ENCODE measurements at regions not wholly inside any gene's neighbourhood (a gene's known extent, or its start where the extent isn't known, plus 50 kb on each side); places are given as distances from the start of the nearest gene placed in this dataset.

DNA sequence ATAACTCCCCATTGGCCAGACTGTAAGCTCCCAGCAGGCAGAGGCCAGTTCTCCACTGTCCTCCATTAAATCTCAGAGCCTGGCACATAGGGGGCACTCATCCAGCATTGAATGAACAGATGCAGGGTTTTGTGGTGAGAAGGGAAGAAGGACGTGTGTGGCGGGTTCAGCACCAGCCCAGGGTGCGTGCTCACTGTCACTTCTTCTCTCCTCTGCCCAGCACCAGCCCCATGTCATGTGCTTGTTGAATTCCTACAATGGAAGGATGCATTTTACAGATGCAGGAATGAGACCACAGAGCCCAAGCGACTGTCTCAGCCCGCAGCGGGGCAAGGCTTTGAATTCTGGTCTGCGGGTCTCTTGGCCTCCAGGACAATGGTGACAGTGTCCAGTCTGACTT lies 149.9 kb downstream of the CEBPB start:
- H3K4me3 Mint-ChIP-seq: no peak overlapping the region
- no peak for TF ChIP-seq ETV6 (CRISPR knock-in tag; IDR thresholded peaks at IDR 0.05)
- TF ChIP-seq CBFB (CRISPR knock-in tag; IDR thresholded peaks at IDR 0.05; ENCODE audit: low read depth): no peak
- no peak for TF ChIP-seq NFYB (CRISPR knock-in tag; conservative IDR thresholded peaks at IDR 0.05; ENCODE audit: low read depth)
- TF ChIP-seq, protein P1, sequence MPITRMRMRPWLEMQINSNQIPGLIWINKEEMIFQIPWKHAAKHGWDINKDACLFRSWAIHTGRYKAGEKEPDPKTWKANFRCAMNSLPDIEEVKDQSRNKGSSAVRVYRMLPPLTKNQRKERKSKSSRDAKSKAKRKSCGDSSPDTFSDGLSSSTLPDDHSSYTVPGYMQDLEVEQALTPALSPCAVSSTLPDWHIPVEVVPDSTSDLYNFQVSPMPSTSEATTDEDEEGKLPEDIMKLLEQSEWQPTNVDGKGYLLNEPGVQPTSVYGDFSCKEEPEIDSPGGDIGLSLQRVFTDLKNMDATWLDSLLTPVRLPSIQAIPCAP (CRISPR knock-in tag; IDR thresholded peaks at IDR 0.05): no peak
- no peak for TF ChIP-seq ZNF263 (CRISPR knock-in tag; IDR thresholded peaks at IDR 0.05; ENCODE audit: low read depth)
- TF ChIP-seq, protein P2, sequence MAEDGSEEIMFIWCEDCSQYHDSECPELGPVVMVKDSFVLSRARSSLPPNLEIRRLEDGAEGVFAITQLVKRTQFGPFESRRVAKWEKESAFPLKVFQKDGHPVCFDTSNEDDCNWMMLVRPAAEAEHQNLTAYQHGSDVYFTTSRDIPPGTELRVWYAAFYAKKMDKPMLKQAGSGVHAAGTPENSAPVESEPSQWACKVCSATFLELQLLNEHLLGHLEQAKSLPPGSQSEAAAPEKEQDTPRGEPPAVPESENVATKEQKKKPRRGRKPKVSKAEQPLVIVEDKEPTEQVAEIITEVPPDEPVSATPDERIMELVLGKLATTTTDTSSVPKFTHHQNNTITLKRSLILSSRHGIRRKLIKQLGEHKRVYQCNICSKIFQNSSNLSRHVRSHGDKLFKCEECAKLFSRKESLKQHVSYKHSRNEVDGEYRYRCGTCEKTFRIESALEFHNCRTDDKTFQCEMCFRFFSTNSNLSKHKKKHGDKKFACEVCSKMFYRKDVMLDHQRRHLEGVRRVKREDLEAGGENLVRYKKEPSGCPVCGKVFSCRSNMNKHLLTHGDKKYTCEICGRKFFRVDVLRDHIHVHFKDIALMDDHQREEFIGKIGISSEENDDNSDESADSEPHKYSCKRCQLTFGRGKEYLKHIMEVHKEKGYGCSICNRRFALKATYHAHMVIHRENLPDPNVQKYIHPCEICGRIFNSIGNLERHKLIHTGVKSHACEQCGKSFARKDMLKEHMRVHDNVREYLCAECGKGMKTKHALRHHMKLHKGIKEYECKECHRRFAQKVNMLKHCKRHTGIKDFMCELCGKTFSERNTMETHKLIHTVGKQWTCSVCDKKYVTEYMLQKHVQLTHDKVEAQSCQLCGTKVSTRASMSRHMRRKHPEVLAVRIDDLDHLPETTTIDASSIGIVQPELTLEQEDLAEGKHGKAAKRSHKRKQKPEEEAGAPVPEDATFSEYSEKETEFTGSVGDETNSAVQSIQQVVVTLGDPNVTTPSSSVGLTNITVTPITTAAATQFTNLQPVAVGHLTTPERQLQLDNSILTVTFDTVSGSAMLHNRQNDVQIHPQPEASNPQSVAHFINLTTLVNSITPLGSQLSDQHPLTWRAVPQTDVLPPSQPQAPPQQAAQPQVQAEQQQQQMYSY (CRISPR knock-in tag; IDR thresholded peaks at IDR 0.05): no peak
- no peak for TF ChIP-seq ZBTB21 (CRISPR knock-in tag; IDR thresholded peaks at IDR 0.05; ENCODE audit: borderline replicate concordance)
- TF ChIP-seq, protein P3, sequence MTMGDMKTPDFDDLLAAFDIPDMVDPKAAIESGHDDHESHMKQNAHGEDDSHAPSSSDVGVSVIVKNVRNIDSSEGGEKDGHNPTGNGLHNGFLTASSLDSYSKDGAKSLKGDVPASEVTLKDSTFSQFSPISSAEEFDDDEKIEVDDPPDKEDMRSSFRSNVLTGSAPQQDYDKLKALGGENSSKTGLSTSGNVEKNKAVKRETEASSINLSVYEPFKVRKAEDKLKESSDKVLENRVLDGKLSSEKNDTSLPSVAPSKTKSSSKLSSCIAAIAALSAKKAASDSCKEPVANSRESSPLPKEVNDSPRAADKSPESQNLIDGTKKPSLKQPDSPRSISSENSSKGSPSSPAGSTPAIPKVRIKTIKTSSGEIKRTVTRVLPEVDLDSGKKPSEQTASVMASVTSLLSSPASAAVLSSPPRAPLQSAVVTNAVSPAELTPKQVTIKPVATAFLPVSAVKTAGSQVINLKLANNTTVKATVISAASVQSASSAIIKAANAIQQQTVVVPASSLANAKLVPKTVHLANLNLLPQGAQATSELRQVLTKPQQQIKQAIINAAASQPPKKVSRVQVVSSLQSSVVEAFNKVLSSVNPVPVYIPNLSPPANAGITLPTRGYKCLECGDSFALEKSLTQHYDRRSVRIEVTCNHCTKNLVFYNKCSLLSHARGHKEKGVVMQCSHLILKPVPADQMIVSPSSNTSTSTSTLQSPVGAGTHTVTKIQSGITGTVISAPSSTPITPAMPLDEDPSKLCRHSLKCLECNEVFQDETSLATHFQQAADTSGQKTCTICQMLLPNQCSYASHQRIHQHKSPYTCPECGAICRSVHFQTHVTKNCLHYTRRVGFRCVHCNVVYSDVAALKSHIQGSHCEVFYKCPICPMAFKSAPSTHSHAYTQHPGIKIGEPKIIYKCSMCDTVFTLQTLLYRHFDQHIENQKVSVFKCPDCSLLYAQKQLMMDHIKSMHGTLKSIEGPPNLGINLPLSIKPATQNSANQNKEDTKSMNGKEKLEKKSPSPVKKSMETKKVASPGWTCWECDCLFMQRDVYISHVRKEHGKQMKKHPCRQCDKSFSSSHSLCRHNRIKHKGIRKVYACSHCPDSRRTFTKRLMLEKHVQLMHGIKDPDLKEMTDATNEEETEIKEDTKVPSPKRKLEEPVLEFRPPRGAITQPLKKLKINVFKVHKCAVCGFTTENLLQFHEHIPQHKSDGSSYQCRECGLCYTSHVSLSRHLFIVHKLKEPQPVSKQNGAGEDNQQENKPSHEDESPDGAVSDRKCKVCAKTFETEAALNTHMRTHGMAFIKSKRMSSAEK (CRISPR knock-in tag; IDR thresholded peaks at IDR 0.05; ENCODE audit: borderline replicate concordance): no peak
- TF ChIP-seq, protein P4, sequence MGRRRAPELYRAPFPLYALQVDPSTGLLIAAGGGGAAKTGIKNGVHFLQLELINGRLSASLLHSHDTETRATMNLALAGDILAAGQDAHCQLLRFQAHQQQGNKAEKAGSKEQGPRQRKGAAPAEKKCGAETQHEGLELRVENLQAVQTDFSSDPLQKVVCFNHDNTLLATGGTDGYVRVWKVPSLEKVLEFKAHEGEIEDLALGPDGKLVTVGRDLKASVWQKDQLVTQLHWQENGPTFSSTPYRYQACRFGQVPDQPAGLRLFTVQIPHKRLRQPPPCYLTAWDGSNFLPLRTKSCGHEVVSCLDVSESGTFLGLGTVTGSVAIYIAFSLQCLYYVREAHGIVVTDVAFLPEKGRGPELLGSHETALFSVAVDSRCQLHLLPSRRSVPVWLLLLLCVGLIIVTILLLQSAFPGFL (CRISPR knock-in tag; IDR thresholded peaks at IDR 0.05; ENCODE audit: borderline replicate concordance): no peak
- no peak for TF ChIP-seq ZNF232 (CRISPR knock-in tag; IDR thresholded peaks at IDR 0.05)
- no peak for TF ChIP-seq NR3C1 (CRISPR knock-in tag; conservative IDR thresholded peaks at IDR 0.05; ENCODE audit: low read depth)
- no peak for TF ChIP-seq JUN (CRISPR knock-in tag; IDR thresholded peaks at IDR 0.05)
- no peak for TF ChIP-seq ELF4 (CRISPR knock-in tag; IDR thresholded peaks at IDR 0.05; ENCODE audit: low read depth)
- no peak for TF ChIP-seq RELA (CRISPR knock-in tag; IDR thresholded peaks at IDR 0.05; ENCODE audit: borderline replicate concordance)
- TF ChIP-seq, protein P5, sequence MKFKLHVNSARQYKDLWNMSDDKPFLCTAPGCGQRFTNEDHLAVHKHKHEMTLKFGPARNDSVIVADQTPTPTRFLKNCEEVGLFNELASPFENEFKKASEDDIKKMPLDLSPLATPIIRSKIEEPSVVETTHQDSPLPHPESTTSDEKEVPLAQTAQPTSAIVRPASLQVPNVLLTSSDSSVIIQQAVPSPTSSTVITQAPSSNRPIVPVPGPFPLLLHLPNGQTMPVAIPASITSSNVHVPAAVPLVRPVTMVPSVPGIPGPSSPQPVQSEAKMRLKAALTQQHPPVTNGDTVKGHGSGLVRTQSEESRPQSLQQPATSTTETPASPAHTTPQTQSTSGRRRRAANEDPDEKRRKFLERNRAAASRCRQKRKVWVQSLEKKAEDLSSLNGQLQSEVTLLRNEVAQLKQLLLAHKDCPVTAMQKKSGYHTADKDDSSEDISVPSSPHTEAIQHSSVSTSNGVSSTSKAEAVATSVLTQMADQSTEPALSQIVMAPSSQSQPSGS (CRISPR knock-in tag; IDR thresholded peaks at IDR 0.05; ENCODE audit: borderline replicate concordance, low read depth): no peak
- TF ChIP-seq, protein P6, sequence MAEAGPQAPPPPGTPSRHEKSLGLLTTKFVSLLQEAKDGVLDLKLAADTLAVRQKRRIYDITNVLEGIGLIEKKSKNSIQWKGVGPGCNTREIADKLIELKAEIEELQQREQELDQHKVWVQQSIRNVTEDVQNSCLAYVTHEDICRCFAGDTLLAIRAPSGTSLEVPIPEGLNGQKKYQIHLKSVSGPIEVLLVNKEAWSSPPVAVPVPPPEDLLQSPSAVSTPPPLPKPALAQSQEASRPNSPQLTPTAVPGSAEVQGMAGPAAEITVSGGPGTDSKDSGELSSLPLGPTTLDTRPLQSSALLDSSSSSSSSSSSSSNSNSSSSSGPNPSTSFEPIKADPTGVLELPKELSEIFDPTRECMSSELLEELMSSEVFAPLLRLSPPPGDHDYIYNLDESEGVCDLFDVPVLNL (CRISPR knock-in tag; IDR thresholded peaks at IDR 0.05; ENCODE audit: borderline replicate concordance, low read depth): no peak
- no peak for TF ChIP-seq ZNF396 (CRISPR knock-in tag; IDR thresholded peaks at IDR 0.05; ENCODE audit: borderline replicate concordance)
- TF ChIP-seq ZNF671 (CRISPR knock-in tag; IDR thresholded peaks at IDR 0.05): no peak
- TF ChIP-seq, protein P7, sequence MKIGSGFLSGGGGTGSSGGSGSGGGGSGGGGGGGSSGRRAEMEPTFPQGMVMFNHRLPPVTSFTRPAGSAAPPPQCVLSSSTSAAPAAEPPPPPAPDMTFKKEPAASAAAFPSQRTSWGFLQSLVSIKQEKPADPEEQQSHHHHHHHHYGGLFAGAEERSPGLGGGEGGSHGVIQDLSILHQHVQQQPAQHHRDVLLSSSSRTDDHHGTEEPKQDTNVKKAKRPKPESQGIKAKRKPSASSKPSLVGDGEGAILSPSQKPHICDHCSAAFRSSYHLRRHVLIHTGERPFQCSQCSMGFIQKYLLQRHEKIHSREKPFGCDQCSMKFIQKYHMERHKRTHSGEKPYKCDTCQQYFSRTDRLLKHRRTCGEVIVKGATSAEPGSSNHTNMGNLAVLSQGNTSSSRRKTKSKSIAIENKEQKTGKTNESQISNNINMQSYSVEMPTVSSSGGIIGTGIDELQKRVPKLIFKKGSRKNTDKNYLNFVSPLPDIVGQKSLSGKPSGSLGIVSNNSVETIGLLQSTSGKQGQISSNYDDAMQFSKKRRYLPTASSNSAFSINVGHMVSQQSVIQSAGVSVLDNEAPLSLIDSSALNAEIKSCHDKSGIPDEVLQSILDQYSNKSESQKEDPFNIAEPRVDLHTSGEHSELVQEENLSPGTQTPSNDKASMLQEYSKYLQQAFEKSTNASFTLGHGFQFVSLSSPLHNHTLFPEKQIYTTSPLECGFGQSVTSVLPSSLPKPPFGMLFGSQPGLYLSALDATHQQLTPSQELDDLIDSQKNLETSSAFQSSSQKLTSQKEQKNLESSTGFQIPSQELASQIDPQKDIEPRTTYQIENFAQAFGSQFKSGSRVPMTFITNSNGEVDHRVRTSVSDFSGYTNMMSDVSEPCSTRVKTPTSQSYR (CRISPR knock-in tag; IDR thresholded peaks at IDR 0.05): no peak
- no peak for TF ChIP-seq GTF2I (CRISPR knock-in tag; conservative IDR thresholded peaks at IDR 0.05)
- no peak for DNase-seq (ENCODE audit: low spot score)
- H3K27ac Mint-ChIP-seq: no peak overlapping the region
- ATAC-seq: no peak
- H3K9me3 Mint-ChIP-seq: no peaks in the 10 kb centered on the region
- peaks cover 7% of the 10 kb centered on the region for H3K4me1 Mint-ChIP-seq
- H3K27me3 Mint-ChIP-seq (ENCODE audit: low read depth): no peaks in the 10 kb centered on the region
- no peaks in the 10 kb centered on the region for H3K36me3 Mint-ChIP-seq
- CTCF ChIA-PET: interaction anchor here (0.9 to 1.6 kb wide), 3 partner anchors 23 to 34 kb away, joined by 3 to 8 read pairs (median 3); no protein-coding TSS in a partner anchor
- POLR2A ChIA-PET: no interaction called here

Data from WTC11 (cell line).